ENCODE measurements at regions not wholly inside any gene's neighbourhood (a gene's known extent, or its start where the extent isn't known, plus 50 kb on each side); places are given as distances from the start of the nearest gene placed in this dataset.

- Histone ChIP-seq H3K9me3 (replicated peaks; ENCODE audit: control insufficient read depth, insufficient read depth, low read length) (no peaks in the 10 kb centered on the region), H4K20me1 (ENCODE audit: control insufficient read depth, insufficient read depth) (no peaks in the 10 kb centered on the region), H3K4me1 (ENCODE audit: control insufficient read depth, insufficient read depth, low read length) (no peaks in the 10 kb centered on the region), H3K27ac (ENCODE audit: control insufficient read depth, insufficient read depth) (no peak overlapping the region), H3K9ac (ENCODE audit: control insufficient read depth, insufficient read depth, low read length) (no peak overlapping the region), H3K79me2 (ENCODE audit: control insufficient read depth, insufficient read depth, low read length) (no peaks in the 10 kb centered on the region), H2AFZ (ENCODE audit: control insufficient read depth, low read depth, low read length) (no peak overlapping the region), H3K4me2 (ENCODE audit: control insufficient read depth, insufficient read depth) (no peak overlapping the region), H3K27me3 (replicated peaks in 1 of 2; ENCODE audit: control insufficient read depth in 2 of 2, insufficient read depth in 2 of 2, low read length in 1 of 2) (no peaks in the 10 kb centered on the region), H3K4me3 (no peak overlapping the region), H3K36me3 (ENCODE audit: control insufficient read depth in 2 of 2, insufficient read depth in 2 of 2, low read length in 1 of 2) (no peaks in the 10 kb centered on the region)
- FAIRE-seq (no peak), ATAC-seq (no peak), DNase-seq (ENCODE audit: low read depth, low spot score) (no peak)
- in situ Hi-C loops (cut with MboI) (loop anchor here (25.0 kb wide), 1 partner anchor 754 kb away; the partner anchor contains the start of gene MT1X), intact Hi-C loops (cut with micrococcal nuclease; ENCODE audit: unreplicated experiment) (no loop called here)
- POLR2A ChIA-PET, result no interaction called here
- SMC1A ChIA-PET (ENCODE audit: uncharacterized antibody, unreplicated experiment), result no interaction called here
- RAD21 ChIA-PET (ENCODE audit: unreplicated experiment), result no interaction called here
- CTCF ChIA-PET, result interaction anchor here (1.0 kb wide), 1 partner anchor 11 kb away, joined by 4 read pairs; no protein-coding TSS in a partner anchor
- BruUV-seq (replicated peaks), result no TSS peak
- WGBS (ENCODE audit: insufficient coverage, insufficient replicate concordance, low lambda C conversion rate, missing lambda C conversion rate), result 1% methylated on average over 3 of the region's 3 CpGs
- TF ChIP-seq DPF2 (IDR thresholded peaks at IDR 0.05) (no peak), RFX5 (IDR thresholded peaks at IDR 0.05; ENCODE audit: low read depth, low read length) (no peak), SUZ12 (IDR thresholded peaks at IDR 0.05; ENCODE audit: unreplicated experiment) (no peak)
These were observed 57.9 kb upstream of the CES5A start for GRCh38 chr16:55933038-55933437.

DNA sequence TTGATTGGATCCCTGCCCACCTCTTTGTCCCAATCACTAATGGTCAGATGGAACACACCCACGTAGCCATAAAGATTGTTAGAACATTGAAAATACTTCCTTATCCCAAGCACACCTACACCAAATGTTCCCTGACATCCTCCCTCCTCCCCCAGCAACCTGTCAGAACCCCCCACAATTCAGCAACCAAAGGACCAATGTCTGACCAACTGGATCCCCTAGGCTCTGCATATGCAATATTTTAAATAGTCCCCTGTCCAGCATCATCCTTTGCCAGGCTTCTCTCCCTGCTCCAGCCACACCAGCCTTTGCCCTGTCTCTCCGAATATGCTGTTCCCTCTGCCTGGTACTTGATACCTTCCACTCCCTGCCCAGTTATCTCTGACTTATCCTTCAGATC is 54.9 kb upstream of the CES5A start:
- no peaks in the 10 kb centered on the region for H3K9me3 ChIP-seq (replicated peaks; ENCODE audit: control insufficient read depth, insufficient read depth, low read length)
- no peaks in the 10 kb centered on the region for H3K79me2 ChIP-seq (ENCODE audit: control insufficient read depth, insufficient read depth, low read length)
- BruUV-seq (replicated peaks), result no TSS peak
- H2AFZ ChIP-seq (ENCODE audit: control insufficient read depth, low read depth, low read length), result no peak overlapping the region
- POLR2A ChIA-PET, result no interaction called here
- H3K27ac ChIP-seq (ENCODE audit: control insufficient read depth, insufficient read depth), result no peak overlapping the region
- intact Hi-C loops (cut with micrococcal nuclease; ENCODE audit: unreplicated experiment), result no loop called here
- RAD21 ChIA-PET (ENCODE audit: unreplicated experiment), result no interaction called here
- ATAC-seq, result no peak
- no peak overlapping the region for H3K9ac ChIP-seq (ENCODE audit: control insufficient read depth, insufficient read depth, low read length)
- H3K36me3 ChIP-seq (ENCODE audit: control insufficient read depth in 2 of 2, insufficient read depth in 2 of 2, low read length in 1 of 2), result no peaks in the 10 kb centered on the region
- H3K27me3 ChIP-seq (replicated peaks in 1 of 2; ENCODE audit: control insufficient read depth in 2 of 2, insufficient read depth in 2 of 2, low read length in 1 of 2), result no peaks in the 10 kb centered on the region
- H3K4me2 ChIP-seq (ENCODE audit: control insufficient read depth, insufficient read depth), result no peak overlapping the region
- H3K4me3 ChIP-seq, result no peak overlapping the region
- DNase-seq (ENCODE audit: low read depth, low spot score), result no peak
- no peaks in the 10 kb centered on the region for H4K20me1 ChIP-seq (ENCODE audit: control insufficient read depth, insufficient read depth)
- SMC1A ChIA-PET (ENCODE audit: uncharacterized antibody, unreplicated experiment), result no interaction called here
- in situ Hi-C loops (cut with MboI), result loop anchor here (25.0 kb wide), 1 partner anchor 757 kb away; the partner anchor contains the start of gene MT1X
- H3K4me1 ChIP-seq (ENCODE audit: control insufficient read depth, insufficient read depth, low read length), result no peaks in the 10 kb centered on the region
- 0% methylated on average over 2 of the region's 2 CpGs for WGBS (ENCODE audit: insufficient coverage, insufficient replicate concordance, low lambda C conversion rate, missing lambda C conversion rate)
- TF ChIP-seq JUND (IDR thresholded peaks at IDR 0.05; ENCODE audit: low read depth, low read length) (no peak), BHLHE40 (IDR thresholded peaks at IDR 0.05; ENCODE audit: borderline replicate concordance in 1 of 2, low read depth in 2 of 2, low read length in 1 of 2) (no peak), STAT1 (conservative IDR thresholded peaks at IDR 0.05) (no peak), HDAC2 (IDR thresholded peaks at IDR 0.05) (no peak), USF2 (IDR thresholded peaks at IDR 0.05; ENCODE audit: borderline replicate concordance, low read depth, low read length) (no peak), ZNF207 (IDR thresholded peaks at IDR 0.05; ENCODE audit: borderline replicate concordance) (no peak), CREM (IDR thresholded peaks at IDR 0.05; ENCODE audit: low read depth) (no peak), POLR2A (IDR thresholded peaks at IDR 0.05; ENCODE audit: low read depth, low read length) (no peak), SIN3A (IDR thresholded peaks at IDR 0.05; ENCODE audit: low read depth, low read length) (no peak), SUPT20H (IDR thresholded peaks at IDR 0.05; ENCODE audit: borderline replicate concordance, control insufficient read depth, low read depth, low read length) (no peak), TCF3 (IDR thresholded peaks at IDR 0.05; ENCODE audit: borderline replicate concordance, insufficient read depth, low read depth, low read length) (no peak)
- CTCF ChIA-PET, result no interaction called here
- no peak for FAIRE-seq

Data from GM12878 (cell line).